HG03045 (cell line): ENCODE measurements at regions not wholly inside any gene's neighbourhood (a gene's known extent, or its start where the extent isn't known, plus 50 kb on each side); places are given as distances from the start of the nearest gene placed in this dataset.

Source experiments
- ATAC-seq: cut with Tn5 transposase; IDR thresholded peaks from one replicate; pipeline ENCODE4 v1.9.1; 2021; ENCODE audit warnings: mild to moderate bottlenecking, moderate library complexity; ENCODE audit not compliant: unreplicated experiment

- no peak for ATAC-seq
These were observed 227.8 kb upstream of the SLC24A2 start for GRCh38 chr9:20016611-20017010.

GRCh38 chr9:20015427-20015931, 226.6 kb upstream of the SLC24A2 start:
- no peak for ATAC-seq

GRCh38 chr9:20014168-20014567, 225.3 kb upstream of the SLC24A2 start:
- no peak for ATAC-seq

- ATAC-seq: no peak
These were observed 223.4 kb upstream of the SLC24A2 start for GRCh38 chr9:20012232-20012631.

- no peak for ATAC-seq
These were observed 220.8 kb upstream of the SLC24A2 start for GRCh38 chr9:20009606-20010005.

- no peak for ATAC-seq
These were observed 213.2 kb upstream of the SLC24A2 start for GRCh38 chr9:20002011-20002410.

GRCh38 chr9:20001058-20001457, 212.2 kb upstream of the SLC24A2 start:
- ATAC-seq: no peak

GRCh38 chr9:19999491-20000057, 210.7 kb upstream of the SLC24A2 start:
- peak; percentile 89 for ATAC-seq

- peak; percentile 42 for ATAC-seq
These were observed 210.1 kb upstream of the SLC24A2 start for GRCh38 chr9:19998823-19999455.

GRCh38 chr9:19998153-19998552, 209.3 kb upstream of the SLC24A2 start:
- ATAC-seq: no peak

- no peak for ATAC-seq
These were observed 206.8 kb upstream of the SLC24A2 start for GRCh38 chr9:19995619-19996018.

- no peak for ATAC-seq
These were observed 205.5 kb upstream of the SLC24A2 start for GRCh38 chr9:19994296-19994695.

GRCh38 chr9:19992556-19992955, 203.7 kb upstream of the SLC24A2 start:
- no peak for ATAC-seq

- ATAC-seq: no peak
These were observed 200.4 kb upstream of the SLC24A2 start for GRCh38 chr9:19989213-19989612.

- ATAC-seq: no peak
These were observed 199.4 kb upstream of the SLC24A2 start for GRCh38 chr9:19988281-19988680.

GRCh38 chr9:19985081-19985480, 196.2 kb upstream of the SLC24A2 start:
- no peak for ATAC-seq

GRCh38 chr9:19976226-19976625, 187.4 kb upstream of the SLC24A2 start:
- no peak for ATAC-seq

GRCh38 chr9:19975499-19975898, 186.7 kb upstream of the SLC24A2 start:
- no peak for ATAC-seq

GRCh38 chr9:19969721-19970120, 180.9 kb upstream of the SLC24A2 start:
- no peak for ATAC-seq

GRCh38 chr9:19967888-19968459, 179.1 kb upstream of the SLC24A2 start:
- ATAC-seq: no peak

GRCh38 chr9:19967216-19967887, 178.5 kb upstream of the SLC24A2 start:
- ATAC-seq: no peak

GRCh38 chr9:19965336-19965735, 176.5 kb upstream of the SLC24A2 start:
- no peak for ATAC-seq
